Peyer's patch (tissue), 4 donors: ENCODE measurements at regions not wholly inside any gene's neighbourhood (a gene's known extent, or its start where the extent isn't known, plus 50 kb on each side); places are given as distances from the start of the nearest gene placed in this dataset.

Experiments
- DNase-seq, 3 donors: peaks; one replicate each; pipeline ENCODE4 v3.0.0-alpha.2; 2017 to 2019
- H3K27ac ChIP-seq, 4 donors: fragments of 200-600 bp; sonication (generic); one replicate each; pipeline ENCODE4 v1.5.1; 2016 to 2019
- H3K27me3 ChIP-seq, 2 donors: fragments of 200-600 bp; sonication (generic); one replicate each; pipeline ENCODE4 v1.5.1; 2019
- H3K36me3 ChIP-seq, 3 donors: fragments of 200-600 bp; sonication (generic); one replicate each; pipeline ENCODE4 v1.5.1; 2016 to 2019
- H3K4me1 ChIP-seq, 4 donors: fragments of 200-600 bp; sonication (generic); one replicate each; pipeline ENCODE4 v1.5.1; 2016 to 2019
- H3K4me3 ChIP-seq, 4 donors: fragments of 200-600 bp; sonication (generic); 1 replicate in 3 of 4; 2 replicates in 1 of 4; pipeline ENCODE4 v1.5.1; 2016 to 2019; ENCODE audit warnings: mild to moderate bottlenecking in 1 of 4
- H3K9me3 ChIP-seq, 4 donors: fragments of 200-600 bp; sonication (generic); one replicate each; pipeline ENCODE4 v1.5.1; 2016 to 2019; ENCODE audit warnings: mild to moderate bottlenecking in 1 of 4
- POLR2A ChIP-seq, 2 donors: fragments of 450-650 bp; IDR thresholded peaks; one replicate each; pipeline ENCODE4 v1.5.1; 2017; ENCODE audit warnings: antibody characterized with exemption in 2 of 2, mild to moderate bottlenecking in 2 of 2, moderate library complexity in 2 of 2
- TF ChIP-seq, protein P1 (sequence below), 6 experiments: fragments of 450-650 bp in 4 of 6; fragments of 200-600 bp in 2 of 6; sonication (generic) in 1 of 6; IDR thresholded peaks; one replicate each; pipeline ENCODE4 v1.5.1; 2017 to 2019; ENCODE audit warnings: antibody characterized with exemption in 6 of 6, mild to moderate bottlenecking in 3 of 6, moderate library complexity in 1 of 6

DNA sequence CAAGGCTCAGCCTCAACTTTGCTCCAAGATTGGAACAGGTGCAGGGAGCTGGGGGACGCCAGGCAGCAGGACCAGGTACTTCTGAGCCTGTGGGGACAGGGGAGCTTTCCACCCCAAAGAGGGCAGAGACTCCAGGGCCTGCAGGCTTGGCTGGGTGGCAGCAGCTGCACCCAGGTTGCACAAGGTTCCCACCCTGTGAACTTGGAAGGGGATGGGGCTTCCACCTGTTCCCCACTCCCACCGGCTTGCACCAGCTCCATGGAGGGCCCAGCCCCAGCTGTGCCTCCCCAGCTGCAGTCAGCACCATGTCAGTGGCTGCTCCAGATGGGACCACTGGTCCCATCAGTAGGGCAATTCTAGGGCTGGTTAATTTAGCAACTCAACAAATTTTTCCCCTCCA is 114.0 kb upstream of the CDKN3 start:
- no peak overlapping the region for H3K27ac ChIP-seq
- H3K4me1 ChIP-seq, result no peaks in the 10 kb centered on the region
- H3K9me3 ChIP-seq, result no peaks in the 10 kb centered on the region
- TF ChIP-seq POLR2A (IDR thresholded peaks at IDR 0.05), result no peak
- TF ChIP-seq, protein P1, sequence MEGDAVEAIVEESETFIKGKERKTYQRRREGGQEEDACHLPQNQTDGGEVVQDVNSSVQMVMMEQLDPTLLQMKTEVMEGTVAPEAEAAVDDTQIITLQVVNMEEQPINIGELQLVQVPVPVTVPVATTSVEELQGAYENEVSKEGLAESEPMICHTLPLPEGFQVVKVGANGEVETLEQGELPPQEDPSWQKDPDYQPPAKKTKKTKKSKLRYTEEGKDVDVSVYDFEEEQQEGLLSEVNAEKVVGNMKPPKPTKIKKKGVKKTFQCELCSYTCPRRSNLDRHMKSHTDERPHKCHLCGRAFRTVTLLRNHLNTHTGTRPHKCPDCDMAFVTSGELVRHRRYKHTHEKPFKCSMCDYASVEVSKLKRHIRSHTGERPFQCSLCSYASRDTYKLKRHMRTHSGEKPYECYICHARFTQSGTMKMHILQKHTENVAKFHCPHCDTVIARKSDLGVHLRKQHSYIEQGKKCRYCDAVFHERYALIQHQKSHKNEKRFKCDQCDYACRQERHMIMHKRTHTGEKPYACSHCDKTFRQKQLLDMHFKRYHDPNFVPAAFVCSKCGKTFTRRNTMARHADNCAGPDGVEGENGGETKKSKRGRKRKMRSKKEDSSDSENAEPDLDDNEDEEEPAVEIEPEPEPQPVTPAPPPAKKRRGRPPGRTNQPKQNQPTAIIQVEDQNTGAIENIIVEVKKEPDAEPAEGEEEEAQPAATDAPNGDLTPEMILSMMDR (IDR thresholded peaks at IDR 0.05), result no peak
- DNase-seq, result no peak
- H3K27me3 ChIP-seq, result no peaks in the 10 kb centered on the region
- H3K4me3 ChIP-seq, result no peak overlapping the region
- no peaks in the 10 kb centered on the region for H3K36me3 ChIP-seq

DNA sequence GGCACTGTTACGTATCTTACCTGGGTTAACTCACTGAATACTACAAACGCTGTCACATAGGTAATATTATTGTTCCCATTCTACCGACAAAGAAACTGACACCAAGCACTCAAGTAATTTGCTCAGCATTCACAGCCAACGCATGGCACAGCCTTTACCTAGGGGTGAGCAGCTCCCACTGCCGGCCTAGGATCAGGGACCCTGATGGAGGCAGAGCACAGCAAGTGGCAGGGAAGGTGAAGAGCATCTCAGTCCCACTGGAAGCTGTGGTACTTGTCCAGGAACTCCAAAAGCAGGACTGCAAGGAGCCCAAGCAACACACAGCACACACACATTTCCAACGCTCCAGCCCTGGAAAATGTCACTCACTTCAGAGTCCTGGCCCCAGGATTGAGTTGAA is 111.8 kb upstream of the CDKN3 start:
- Histone ChIP-seq H3K9me3 (no peaks in the 10 kb centered on the region), H3K4me1 (no peaks in the 10 kb centered on the region), H3K36me3 (no peaks in the 10 kb centered on the region), H3K27ac (no peak overlapping the region), H3K27me3 (no peaks in the 10 kb centered on the region), H3K4me3 (no peak overlapping the region)
- TF ChIP-seq, protein P1 (IDR thresholded peaks at IDR 0.05), result no peak
- no peak for TF ChIP-seq POLR2A (IDR thresholded peaks at IDR 0.05)
- no peak for DNase-seq

- no peak for TF ChIP-seq POLR2A (IDR thresholded peaks at IDR 0.05)
- TF ChIP-seq, protein P1 (IDR thresholded peaks at IDR 0.05), result no peak
- no peak overlapping the region for H3K4me3 ChIP-seq
- H3K36me3 ChIP-seq, result no peaks in the 10 kb centered on the region
- H3K27ac ChIP-seq, result no peak overlapping the region
- DNase-seq, result no peak
- H3K4me1 ChIP-seq, result no peaks in the 10 kb centered on the region
- no peaks in the 10 kb centered on the region for H3K9me3 ChIP-seq
- H3K27me3 ChIP-seq, result no peaks in the 10 kb centered on the region
These were observed 105.2 kb upstream of the CDKN3 start for GRCh38 chr14:54291491-54292191.

- no peak overlapping the region for H3K4me3 ChIP-seq
- no peak overlapping the region for H3K27ac ChIP-seq
- TF ChIP-seq POLR2A (IDR thresholded peaks at IDR 0.05), result no peak
- TF ChIP-seq, protein P1 (IDR thresholded peaks at IDR 0.05), result no peak
- no peaks in the 10 kb centered on the region for H3K4me1 ChIP-seq
- H3K36me3 ChIP-seq, result no peaks in the 10 kb centered on the region
- H3K27me3 ChIP-seq, result no peaks in the 10 kb centered on the region
- DNase-seq, result no peak
- H3K9me3 ChIP-seq, result no peaks in the 10 kb centered on the region
These were observed 102.0 kb upstream of the CDKN3 start for GRCh38 chr14:54294802-54295201.

GRCh38 chr14:54299410-54300363 is 97.1 kb upstream of the CDKN3 start:
- DNase-seq, result no peak
- H3K36me3 ChIP-seq, result no peaks in the 10 kb centered on the region
- H3K4me1 ChIP-seq, result no peaks in the 10 kb centered on the region
- TF ChIP-seq, protein P1 (IDR thresholded peaks at IDR 0.05), result no peak
- no peak for TF ChIP-seq POLR2A (IDR thresholded peaks at IDR 0.05)
- H3K27me3 ChIP-seq, result no peaks in the 10 kb centered on the region
- no peak overlapping the region for H3K27ac ChIP-seq
- no peaks in the 10 kb centered on the region for H3K9me3 ChIP-seq
- H3K4me3 ChIP-seq, result no peak overlapping the region
